Liver (tissue), 8 donors: ENCODE measurements at regions not wholly inside any gene's neighbourhood (a gene's known extent, or its start where the extent isn't known, plus 50 kb on each side); places are given as distances from the start of the nearest gene placed in this dataset.

Source experiments
- DNase-seq: peaks from one replicate; pipeline ENCODE4 v3.0.0-alpha.2; 2017; ENCODE audit warnings: low spot score
- H3K27ac ChIP-seq, 2 donors: one replicate each; pipeline ENCODE4 v1.7.0; 2013; ENCODE audit warnings: inconsistent platforms in 2 of 2, low read length in 2 of 2, control low read depth in 1 of 2, low read depth in 1 of 2, mild to moderate bottlenecking in 1 of 2
- H3K27me3 ChIP-seq, 4 donors: one replicate each; pipeline versions ENCODE4 v1.6.1 to v1.7.0; 2013; ENCODE audit warnings: low read length in 3 of 4, inconsistent platforms in 1 of 4, mild to moderate bottlenecking in 1 of 4, moderate library complexity in 1 of 4; ENCODE audit not compliant: control insufficient read depth in 4 of 4, insufficient read depth in 4 of 4
- H3K36me3 ChIP-seq, 4 donors: one replicate each; pipeline versions ENCODE4 v1.6.1 to v1.7.0; 2013; ENCODE audit warnings: low read length in 3 of 4, mild to moderate bottlenecking in 3 of 4, low read depth in 1 of 4, moderate library complexity in 1 of 4; ENCODE audit not compliant: control insufficient read depth in 4 of 4, insufficient read depth in 3 of 4
- H3K4me1 ChIP-seq, 4 donors: one replicate each; pipeline versions ENCODE4 v1.6.1 to v1.7.0; 2013; ENCODE audit warnings: low read length in 3 of 4, mild to moderate bottlenecking in 3 of 4, moderate library complexity in 1 of 4; ENCODE audit not compliant: control insufficient read depth in 4 of 4, insufficient read depth in 4 of 4
- H3K4me3 ChIP-seq, 3 donors: one replicate each; pipeline versions ENCODE4 v1.6.1 to v1.7.0; 2013; ENCODE audit warnings: low read length in 3 of 3, control low read depth in 1 of 3, low read depth in 1 of 3, mild to moderate bottlenecking in 1 of 3
- H3K9ac ChIP-seq, 2 donors: one replicate each; pipeline ENCODE4 v1.7.0; 2013; ENCODE audit warnings: low read length in 2 of 2, mild to moderate bottlenecking in 2 of 2, moderate library complexity in 2 of 2, control low read depth in 1 of 2, low read depth in 1 of 2
- H3K9me3 ChIP-seq, 4 donors: one replicate each; pipeline versions ENCODE4 v1.6.1 to v1.7.0; 2013; ENCODE audit warnings: low read length in 3 of 4; ENCODE audit not compliant: control insufficient read depth in 4 of 4
- EGR1 ChIP-seq, 2 donors: IDR thresholded peaks; 2 replicates each; pipeline ENCODE4 v1.6.1; 2016 to 2018; ENCODE audit warnings: antibody characterized with exemption in 2 of 2, low read depth in 2 of 2
- FOXA1 ChIP-seq: IDR thresholded peaks from 2 replicates; pipeline ENCODE4 v1.6.1; 2016; ENCODE audit warnings: antibody characterized with exemption
- FOXA2 ChIP-seq: IDR thresholded peaks from 2 replicates; pipeline ENCODE4 v1.6.1; 2016; ENCODE audit warnings: antibody characterized with exemption
- GABPA ChIP-seq, 2 donors: IDR thresholded peaks in 1 of 2; conservative IDR thresholded peaks in 1 of 2; 2 replicates each; pipeline ENCODE4 v1.6.1; 2016; ENCODE audit warnings: antibody characterized with exemption in 2 of 2, mild to moderate bottlenecking in 1 of 2, moderate library complexity in 1 of 2
- HNF4A ChIP-seq, 2 donors: conservative IDR thresholded peaks; 2 replicates each; pipeline ENCODE4 v1.6.1; 2016; ENCODE audit warnings: antibody characterized with exemption in 2 of 2, mild to moderate bottlenecking in 2 of 2
- JUND ChIP-seq, 2 donors: IDR thresholded peaks; 2 replicates each; pipeline ENCODE4 v1.6.1; 2016; ENCODE audit warnings: antibody characterized with exemption in 2 of 2
- RAD21 ChIP-seq, 2 donors: IDR thresholded peaks; 2 replicates each; pipeline ENCODE4 v1.6.1; 2016; ENCODE audit warnings: antibody characterized with exemption in 2 of 2, mild to moderate bottlenecking in 2 of 2
- RXRA ChIP-seq, 2 donors: IDR thresholded peaks; 2 replicates each; pipeline ENCODE4 v1.6.1; 2017 to 2018; ENCODE audit warnings: antibody characterized with exemption in 2 of 2, mild to moderate bottlenecking in 1 of 2
- SP1 ChIP-seq: IDR thresholded peaks from 2 replicates; pipeline ENCODE4 v1.6.1; 2018; ENCODE audit warnings: antibody characterized with exemption, mild to moderate bottlenecking
- WGBS: extraction: QIAGEN DNeasy Blood & Tissue Kit; methylation state at CpG from one replicate; pipeline ENCODE4 v1.1.7; 2013; 5-methylcytosine and 5-hydroxymethylcytosine counted together
- TF ChIP-seq, protein P1 (sequence below): IDR thresholded peaks from 2 replicates; pipeline ENCODE4 v1.6.1; 2016; ENCODE audit warnings: antibody characterized with exemption, mild to moderate bottlenecking
- TF ChIP-seq, protein P2 (sequence below): IDR thresholded peaks from 2 replicates; pipeline ENCODE4 v1.6.1; 2016; ENCODE audit warnings: antibody characterized with exemption
- TF ChIP-seq, protein P3 (sequence below): fragments of 150-350 bp; IDR thresholded peaks from 2 replicates; pipeline ENCODE4 v1.5.1; 2017; ENCODE audit warnings: improper control_type of control experiment, low read depth, low read length; ENCODE audit not compliant: missing input control
- TF ChIP-seq, protein P4 (sequence below): IDR thresholded peaks from 2 replicates; pipeline ENCODE4 v1.6.1; 2016; ENCODE audit warnings: antibody characterized with exemption
- donor health status: healthy.
- donor health status: healthy.
- donor health status: healthy.
- donor health status: healthy.
- donor health status: healthy.

DNA sequence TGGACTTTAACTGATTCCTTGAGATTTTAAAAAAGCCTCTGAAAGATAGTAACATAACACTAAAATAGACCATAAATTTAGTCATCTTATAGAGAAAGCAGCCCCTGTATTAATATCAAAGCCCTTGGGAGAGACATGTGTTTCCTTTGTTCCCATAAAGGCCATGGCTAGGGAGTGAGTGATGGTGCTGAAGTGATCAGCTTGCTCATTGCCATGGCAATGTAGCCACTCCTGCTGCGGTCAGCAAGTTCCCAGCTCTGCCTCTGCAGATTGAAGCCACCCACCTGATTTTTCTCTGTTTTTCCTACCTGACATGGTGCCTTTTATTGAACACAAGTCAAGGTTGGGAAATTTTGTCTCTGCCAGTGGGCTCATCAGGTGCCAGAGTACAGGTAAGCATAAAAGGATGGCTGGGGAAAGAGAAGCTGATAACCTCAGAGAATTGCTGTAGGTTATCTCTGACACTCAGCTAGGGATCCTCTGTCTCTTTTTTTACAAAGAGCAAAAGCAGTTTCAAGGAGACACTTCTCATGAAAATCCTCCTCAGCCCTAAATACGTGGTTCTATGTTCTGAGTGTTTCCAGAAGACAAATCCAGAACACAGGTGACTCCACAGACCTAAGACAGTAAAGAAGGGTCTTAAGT, 296.3 kb upstream of the NMUR2 start:
- H3K36me3 ChIP-seq: no peaks in the 10 kb centered on the region
- H3K4me1 ChIP-seq: no peaks in the 10 kb centered on the region
- H3K9ac ChIP-seq: no peak overlapping the region
- no peaks in the 10 kb centered on the region for H3K9me3 ChIP-seq
- WGBS: 48% methylated on average over 2 of the region's 2 CpGs
- no peak overlapping the region for H3K27ac ChIP-seq
- no peak for DNase-seq
- H3K27me3 ChIP-seq: no peaks in the 10 kb centered on the region
- H3K4me3 ChIP-seq: no peak overlapping the region
- TF ChIP-seq, protein P1, sequence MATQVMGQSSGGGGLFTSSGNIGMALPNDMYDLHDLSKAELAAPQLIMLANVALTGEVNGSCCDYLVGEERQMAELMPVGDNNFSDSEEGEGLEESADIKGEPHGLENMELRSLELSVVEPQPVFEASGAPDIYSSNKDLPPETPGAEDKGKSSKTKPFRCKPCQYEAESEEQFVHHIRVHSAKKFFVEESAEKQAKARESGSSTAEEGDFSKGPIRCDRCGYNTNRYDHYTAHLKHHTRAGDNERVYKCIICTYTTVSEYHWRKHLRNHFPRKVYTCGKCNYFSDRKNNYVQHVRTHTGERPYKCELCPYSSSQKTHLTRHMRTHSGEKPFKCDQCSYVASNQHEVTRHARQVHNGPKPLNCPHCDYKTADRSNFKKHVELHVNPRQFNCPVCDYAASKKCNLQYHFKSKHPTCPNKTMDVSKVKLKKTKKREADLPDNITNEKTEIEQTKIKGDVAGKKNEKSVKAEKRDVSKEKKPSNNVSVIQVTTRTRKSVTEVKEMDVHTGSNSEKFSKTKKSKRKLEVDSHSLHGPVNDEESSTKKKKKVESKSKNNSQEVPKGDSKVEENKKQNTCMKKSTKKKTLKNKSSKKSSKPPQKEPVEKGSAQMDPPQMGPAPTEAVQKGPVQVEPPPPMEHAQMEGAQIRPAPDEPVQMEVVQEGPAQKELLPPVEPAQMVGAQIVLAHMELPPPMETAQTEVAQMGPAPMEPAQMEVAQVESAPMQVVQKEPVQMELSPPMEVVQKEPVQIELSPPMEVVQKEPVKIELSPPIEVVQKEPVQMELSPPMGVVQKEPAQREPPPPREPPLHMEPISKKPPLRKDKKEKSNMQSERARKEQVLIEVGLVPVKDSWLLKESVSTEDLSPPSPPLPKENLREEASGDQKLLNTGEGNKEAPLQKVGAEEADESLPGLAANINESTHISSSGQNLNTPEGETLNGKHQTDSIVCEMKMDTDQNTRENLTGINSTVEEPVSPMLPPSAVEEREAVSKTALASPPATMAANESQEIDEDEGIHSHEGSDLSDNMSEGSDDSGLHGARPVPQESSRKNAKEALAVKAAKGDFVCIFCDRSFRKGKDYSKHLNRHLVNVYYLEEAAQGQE: no peak
- no peak for TF ChIP-seq GABPA (IDR thresholded peaks at IDR 0.05 in 1 of 2, conservative IDR thresholded peaks at IDR 0.05 in 1 of 2)
- TF ChIP-seq SP1: no peak
- no peak for TF ChIP-seq JUND (IDR thresholded peaks at IDR 0.05)
- TF ChIP-seq, protein P2, sequence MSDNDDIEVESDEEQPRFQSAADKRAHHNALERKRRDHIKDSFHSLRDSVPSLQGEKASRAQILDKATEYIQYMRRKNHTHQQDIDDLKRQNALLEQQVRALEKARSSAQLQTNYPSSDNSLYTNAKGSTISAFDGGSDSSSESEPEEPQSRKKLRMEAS: no peak
- TF ChIP-seq HNF4A (conservative IDR thresholded peaks at IDR 0.05): no peak

DNA sequence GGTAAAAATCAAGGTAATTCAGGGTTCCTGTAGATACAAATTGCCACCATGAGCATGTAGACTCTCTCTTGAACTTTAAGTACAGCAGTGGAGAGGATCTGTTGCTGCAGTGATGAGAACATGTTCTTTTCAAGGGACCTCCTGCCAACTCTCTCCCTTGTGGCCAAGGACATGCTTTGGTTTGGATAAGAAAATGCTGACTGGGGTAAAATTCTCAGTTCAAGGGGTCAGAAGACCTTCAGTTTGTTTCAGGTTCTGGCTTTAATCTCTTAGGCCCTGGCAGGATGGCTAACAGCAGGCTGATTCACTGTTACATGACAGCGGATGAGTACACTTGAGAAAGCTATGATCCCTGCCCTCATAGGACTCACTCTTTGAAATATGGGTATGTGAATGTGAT, 299.2 kb upstream of the NMUR2 start:
- no peaks in the 10 kb centered on the region for H3K36me3 ChIP-seq
- no peak overlapping the region for H3K9ac ChIP-seq
- 90% methylated on average over 1 of the region's 1 CpG for WGBS
- H3K27me3 ChIP-seq: no peaks in the 10 kb centered on the region
- no peaks in the 10 kb centered on the region for H3K4me1 ChIP-seq
- no peak overlapping the region for H3K27ac ChIP-seq
- no peak for DNase-seq
- H3K9me3 ChIP-seq: no peaks in the 10 kb centered on the region
- H3K4me3 ChIP-seq: no peak overlapping the region
- no peak for TF ChIP-seq GABPA (IDR thresholded peaks at IDR 0.05 in 1 of 2, conservative IDR thresholded peaks at IDR 0.05 in 1 of 2)
- no peak for TF ChIP-seq RAD21 (IDR thresholded peaks at IDR 0.05)
- TF ChIP-seq, protein P2: no peak
- TF ChIP-seq, protein P3, sequence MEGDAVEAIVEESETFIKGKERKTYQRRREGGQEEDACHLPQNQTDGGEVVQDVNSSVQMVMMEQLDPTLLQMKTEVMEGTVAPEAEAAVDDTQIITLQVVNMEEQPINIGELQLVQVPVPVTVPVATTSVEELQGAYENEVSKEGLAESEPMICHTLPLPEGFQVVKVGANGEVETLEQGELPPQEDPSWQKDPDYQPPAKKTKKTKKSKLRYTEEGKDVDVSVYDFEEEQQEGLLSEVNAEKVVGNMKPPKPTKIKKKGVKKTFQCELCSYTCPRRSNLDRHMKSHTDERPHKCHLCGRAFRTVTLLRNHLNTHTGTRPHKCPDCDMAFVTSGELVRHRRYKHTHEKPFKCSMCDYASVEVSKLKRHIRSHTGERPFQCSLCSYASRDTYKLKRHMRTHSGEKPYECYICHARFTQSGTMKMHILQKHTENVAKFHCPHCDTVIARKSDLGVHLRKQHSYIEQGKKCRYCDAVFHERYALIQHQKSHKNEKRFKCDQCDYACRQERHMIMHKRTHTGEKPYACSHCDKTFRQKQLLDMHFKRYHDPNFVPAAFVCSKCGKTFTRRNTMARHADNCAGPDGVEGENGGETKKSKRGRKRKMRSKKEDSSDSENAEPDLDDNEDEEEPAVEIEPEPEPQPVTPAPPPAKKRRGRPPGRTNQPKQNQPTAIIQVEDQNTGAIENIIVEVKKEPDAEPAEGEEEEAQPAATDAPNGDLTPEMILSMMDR: no peak

DNA sequence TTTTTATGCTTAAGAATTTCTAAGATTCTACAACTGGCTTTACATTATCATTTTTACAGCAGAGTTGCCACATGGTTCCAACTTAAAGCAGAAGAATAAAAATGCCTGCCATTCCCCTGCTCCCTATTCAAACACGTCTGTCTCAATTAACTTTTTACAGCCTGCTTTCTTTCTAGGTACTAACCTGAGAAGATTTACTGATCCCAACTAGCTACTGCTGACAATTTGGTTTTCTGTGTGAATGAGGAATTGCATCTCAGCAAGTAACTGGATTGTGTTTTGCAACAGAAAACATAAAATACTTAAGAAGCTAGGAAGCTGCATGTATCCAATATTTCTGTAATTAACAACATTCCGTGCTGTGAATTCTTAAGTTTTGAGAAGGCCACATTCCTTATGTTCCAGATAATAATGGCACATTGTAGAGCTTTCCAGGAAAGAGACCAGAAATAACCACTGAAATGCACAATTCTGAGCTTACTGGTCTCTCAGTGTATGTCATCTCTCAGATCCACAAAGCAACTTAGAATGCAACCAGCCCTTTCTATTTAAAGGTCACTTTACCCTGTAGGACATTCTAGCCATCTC, 306.8 kb upstream of the NMUR2 start:
- no peaks in the 10 kb centered on the region for H3K4me1 ChIP-seq
- no peak for DNase-seq
- H3K4me3 ChIP-seq: no peak overlapping the region
- no peaks in the 10 kb centered on the region for H3K27me3 ChIP-seq
- no peak overlapping the region for H3K9ac ChIP-seq
- 42% methylated on average over 2 of the region's 2 CpGs for WGBS
- no peaks in the 10 kb centered on the region for H3K36me3 ChIP-seq
- H3K27ac ChIP-seq: no peak overlapping the region
- H3K9me3 ChIP-seq: no peaks in the 10 kb centered on the region
- TF ChIP-seq, protein P2: no peak
- TF ChIP-seq EGR1 (IDR thresholded peaks at IDR 0.05; ENCODE audit: low read depth in 2 of 2): no peak
- TF ChIP-seq SP1: no peak
- TF ChIP-seq, protein P1: no peak
- TF ChIP-seq HNF4A (conservative IDR thresholded peaks at IDR 0.05): no peak
- no peak for TF ChIP-seq RXRA (IDR thresholded peaks at IDR 0.05)
- no peak for TF ChIP-seq FOXA1
- no peak for TF ChIP-seq JUND (IDR thresholded peaks at IDR 0.05)
- no peak for TF ChIP-seq FOXA2
- TF ChIP-seq, protein P4, sequence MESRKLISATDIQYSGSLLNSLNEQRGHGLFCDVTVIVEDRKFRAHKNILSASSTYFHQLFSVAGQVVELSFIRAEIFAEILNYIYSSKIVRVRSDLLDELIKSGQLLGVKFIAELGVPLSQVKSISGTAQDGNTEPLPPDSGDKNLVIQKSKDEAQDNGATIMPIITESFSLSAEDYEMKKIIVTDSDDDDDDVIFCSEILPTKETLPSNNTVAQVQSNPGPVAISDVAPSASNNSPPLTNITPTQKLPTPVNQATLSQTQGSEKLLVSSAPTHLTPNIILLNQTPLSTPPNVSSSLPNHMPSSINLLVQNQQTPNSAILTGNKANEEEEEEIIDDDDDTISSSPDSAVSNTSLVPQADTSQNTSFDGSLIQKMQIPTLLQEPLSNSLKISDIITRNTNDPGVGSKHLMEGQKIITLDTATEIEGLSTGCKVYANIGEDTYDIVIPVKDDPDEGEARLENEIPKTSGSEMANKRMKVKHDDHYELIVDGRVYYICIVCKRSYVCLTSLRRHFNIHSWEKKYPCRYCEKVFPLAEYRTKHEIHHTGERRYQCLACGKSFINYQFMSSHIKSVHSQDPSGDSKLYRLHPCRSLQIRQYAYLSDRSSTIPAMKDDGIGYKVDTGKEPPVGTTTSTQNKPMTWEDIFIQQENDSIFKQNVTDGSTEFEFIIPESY: no peak
